GM19035 (cell line): ENCODE measurements at regions not wholly inside any gene's neighbourhood (a gene's known extent, or its start where the extent isn't known, plus 50 kb on each side); places are given as distances from the start of the nearest gene placed in this dataset.
"Not testable (repeated sequence)": the region's sequence is repeated elsewhere in the genome, so short reads cannot be mapped to it uniquely, and the experiment has no call there.

Experiments used
- ATAC-seq: cut with Tn5 transposase; IDR thresholded peaks from one replicate; pipeline ENCODE4 v1.9.1; 2021; ENCODE audit not compliant: unreplicated experiment

GRCh38 chr12:58302487-58303011, 361.2 kb downstream of the ATP23 start:
- ATAC-seq: no peak

- ATAC-seq: no peak
These were observed 365.1 kb downstream of the ATP23 start for GRCh38 chr12:58306266-58307000.

- ATAC-seq: peak; percentile 39
These were observed 368.4 kb downstream of the ATP23 start for GRCh38 chr12:58309806-58310205.

- ATAC-seq: no peak
These were observed 369.0 kb downstream of the ATP23 start for GRCh38 chr12:58310368-58310767.

- peak; percentile 67 for ATAC-seq
These were observed 369.6 kb downstream of the ATP23 start for GRCh38 chr12:58310809-58311622.

- ATAC-seq: no peak
These were observed 371.9 kb downstream of the ATP23 start for GRCh38 chr12:58313091-58313855.

- no peak for ATAC-seq
These were observed 373.2 kb downstream of the ATP23 start for GRCh38 chr12:58314610-58315009.

- no peak for ATAC-seq
These were observed 375.6 kb downstream of the ATP23 start for GRCh38 chr12:58316926-58317325.

- ATAC-seq: peak; percentile 82
These were observed 380.0 kb downstream of the ATP23 start for GRCh38 chr12:58321414-58321813.

- ATAC-seq: no peak
These were observed 382.3 kb downstream of the ATP23 start for GRCh38 chr12:58323676-58324075.

GRCh38 chr12:58325561-58325960, 384.2 kb downstream of the ATP23 start:
- ATAC-seq: no peak

- no peak for ATAC-seq
These were observed 385.2 kb downstream of the ATP23 start for GRCh38 chr12:58326534-58326933.

GRCh38 chr12:58336581-58337242, 395.3 kb downstream of the ATP23 start:
- not testable (repeated sequence) for ATAC-seq

GRCh38 chr12:58337539-58337938, 396.2 kb downstream of the ATP23 start:
- ATAC-seq: not testable (repeated sequence)

- no peak for ATAC-seq
These were observed 400.4 kb downstream of the ATP23 start for GRCh38 chr12:58341791-58342190.

- ATAC-seq: no peak
These were observed 401.4 kb downstream of the ATP23 start for GRCh38 chr12:58342736-58343135.

GRCh38 chr12:58346032-58346632, 404.8 kb downstream of the ATP23 start:
- peak; percentile 70 for ATAC-seq

- no peak for ATAC-seq
These were observed 405.8 kb downstream of the ATP23 start for GRCh38 chr12:58347188-58347587.

GRCh38 chr12:58347691-58348090, 406.3 kb downstream of the ATP23 start:
- no peak for ATAC-seq

- ATAC-seq: no peak
These were observed 407.8 kb downstream of the ATP23 start for GRCh38 chr12:58349161-58349560.
